Fibroblast of lung (primary cell): ENCODE measurements at regions not wholly inside any gene's neighbourhood (a gene's known extent, or its start where the extent isn't known, plus 50 kb on each side); places are given as distances from the start of the nearest gene placed in this dataset.

Source experiments
- EZH2 ChIP-seq: IDR thresholded peaks from 2 replicates; pipeline ENCODE4 v1.5.1; 2012; ENCODE audit warnings: low read length, control low read depth, mild to moderate bottlenecking; ENCODE audit errors: missing control alignments
- TF ChIP-seq, protein P1 (sequence below), 2 donors: IDR thresholded peaks in 1 of 2; conservative IDR thresholded peaks in 1 of 2; 1 replicate in 1 of 2; 2 replicates in 1 of 2; pipeline ENCODE4 v1.5.1; 2011 to 2012; ENCODE audit warnings: low read length in 2 of 2, control low read depth in 1 of 2, inconsistent platforms in 1 of 2, low read depth in 1 of 2, mild to moderate bottlenecking in 1 of 2

DNA sequence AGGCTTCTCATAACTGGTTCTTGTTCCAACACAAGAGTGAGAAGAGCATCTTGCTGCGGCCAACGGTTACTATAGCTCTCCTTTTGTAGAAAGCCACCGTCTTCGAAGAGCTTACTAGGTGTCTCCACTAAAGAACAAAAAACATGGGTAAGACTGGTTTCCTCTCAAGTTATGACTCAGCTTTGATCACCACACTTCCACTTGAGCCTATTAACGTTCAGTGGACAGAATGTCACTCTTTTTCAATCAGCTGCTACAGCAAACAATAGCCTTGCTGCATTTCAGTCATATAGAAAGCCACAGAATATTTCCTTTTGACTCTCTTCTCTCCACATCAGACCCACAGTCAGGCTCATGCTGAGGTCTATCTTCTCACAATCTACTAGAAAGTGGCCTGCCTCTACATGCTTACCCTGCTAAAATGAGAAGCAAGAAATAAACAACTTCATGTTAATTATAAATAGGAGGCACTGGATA is 243.5 kb upstream of the PREP start:
- TF ChIP-seq, protein P1, sequence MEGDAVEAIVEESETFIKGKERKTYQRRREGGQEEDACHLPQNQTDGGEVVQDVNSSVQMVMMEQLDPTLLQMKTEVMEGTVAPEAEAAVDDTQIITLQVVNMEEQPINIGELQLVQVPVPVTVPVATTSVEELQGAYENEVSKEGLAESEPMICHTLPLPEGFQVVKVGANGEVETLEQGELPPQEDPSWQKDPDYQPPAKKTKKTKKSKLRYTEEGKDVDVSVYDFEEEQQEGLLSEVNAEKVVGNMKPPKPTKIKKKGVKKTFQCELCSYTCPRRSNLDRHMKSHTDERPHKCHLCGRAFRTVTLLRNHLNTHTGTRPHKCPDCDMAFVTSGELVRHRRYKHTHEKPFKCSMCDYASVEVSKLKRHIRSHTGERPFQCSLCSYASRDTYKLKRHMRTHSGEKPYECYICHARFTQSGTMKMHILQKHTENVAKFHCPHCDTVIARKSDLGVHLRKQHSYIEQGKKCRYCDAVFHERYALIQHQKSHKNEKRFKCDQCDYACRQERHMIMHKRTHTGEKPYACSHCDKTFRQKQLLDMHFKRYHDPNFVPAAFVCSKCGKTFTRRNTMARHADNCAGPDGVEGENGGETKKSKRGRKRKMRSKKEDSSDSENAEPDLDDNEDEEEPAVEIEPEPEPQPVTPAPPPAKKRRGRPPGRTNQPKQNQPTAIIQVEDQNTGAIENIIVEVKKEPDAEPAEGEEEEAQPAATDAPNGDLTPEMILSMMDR (conservative IDR thresholded peaks at IDR 0.05 in 1 of 2, IDR thresholded peaks at IDR 0.05 in 1 of 2; ENCODE audit: low read depth in 1 of 2, low read length in 2 of 2) = no peak
- no peak for TF ChIP-seq EZH2
